Tibial nerve (tissue), 3 donors: ENCODE measurements at regions not wholly inside any gene's neighbourhood (a gene's known extent, or its start where the extent isn't known, plus 50 kb on each side); places are given as distances from the start of the nearest gene placed in this dataset.

Source experiments
- EP300 ChIP-seq, 2 donors: sonication (generic); formaldehyde crosslinking; IDR thresholded peaks; one replicate each; pipeline ENCODE4 v1.6.1; 2017; ENCODE audit warnings: antibody characterized with exemption in 2 of 2, mild to moderate bottlenecking in 1 of 2
- POLR2A ChIP-seq, 2 donors: fragments of 450-650 bp; IDR thresholded peaks; one replicate each; pipeline ENCODE4 v1.6.1; 2017; ENCODE audit warnings: antibody characterized with exemption in 2 of 2, mild to moderate bottlenecking in 2 of 2, moderate library complexity in 2 of 2

- no peak for TF ChIP-seq POLR2A (IDR thresholded peaks at IDR 0.05)
- TF ChIP-seq EP300 (IDR thresholded peaks at IDR 0.05): no peak
These were observed 190.9 kb downstream of the TJP1 start for GRCh38 chr15:29631076-29632070.
